ENCODE measurements at regions not wholly inside any gene's neighbourhood (a gene's known extent, or its start where the extent isn't known, plus 50 kb on each side); places are given as distances from the start of the nearest gene placed in this dataset.

- TF ChIP-seq CTCF (IDR thresholded peaks at IDR 0.05; ENCODE audit: low read length, missing control alignments), result no peak
- no peak for DNase-seq (ENCODE audit: low read depth)
- no peak overlapping the region for H3K4me3 ChIP-seq (replicated peaks; ENCODE audit: low read depth, low read length)
These were observed 90.8 kb upstream of the LIMCH1 start for GRCh38 chr4:41446981-41447725.

GRCh38 chr4:41448934-41449333 lies 89.0 kb upstream of the LIMCH1 start:
- no peak for TF ChIP-seq CTCF (IDR thresholded peaks at IDR 0.05; ENCODE audit: low read length, missing control alignments)
- no peak overlapping the region for H3K4me3 ChIP-seq (replicated peaks; ENCODE audit: low read depth, low read length)
- no peak for DNase-seq (ENCODE audit: low read depth)

- no peak for TF ChIP-seq CTCF (IDR thresholded peaks at IDR 0.05; ENCODE audit: low read length, missing control alignments)
- no peak for DNase-seq (ENCODE audit: low read depth)
- no peak overlapping the region for H3K4me3 ChIP-seq (replicated peaks; ENCODE audit: low read depth, low read length)
These were observed 86.0 kb upstream of the LIMCH1 start for GRCh38 chr4:41451961-41452360.

- no peak for DNase-seq (ENCODE audit: low read depth)
- no peak for TF ChIP-seq CTCF (IDR thresholded peaks at IDR 0.05; ENCODE audit: low read length, missing control alignments)
- H3K4me3 ChIP-seq (replicated peaks; ENCODE audit: low read depth, low read length), result no peak overlapping the region
These were observed 85.3 kb upstream of the LIMCH1 start for GRCh38 chr4:41452484-41453225.

GRCh38 chr4:41454423-41454822 lies 83.5 kb upstream of the LIMCH1 start:
- TF ChIP-seq CTCF (IDR thresholded peaks at IDR 0.05; ENCODE audit: low read length, missing control alignments), result no peak
- H3K4me3 ChIP-seq (replicated peaks; ENCODE audit: low read depth, low read length), result no peak overlapping the region
- DNase-seq (ENCODE audit: low read depth), result no peak

GRCh38 chr4:41455206-41455605 lies 82.8 kb upstream of the LIMCH1 start:
- DNase-seq (ENCODE audit: low read depth), result no peak
- no peak for TF ChIP-seq CTCF (IDR thresholded peaks at IDR 0.05; ENCODE audit: low read length, missing control alignments)
- no peak overlapping the region for H3K4me3 ChIP-seq (replicated peaks; ENCODE audit: low read depth, low read length)
